ENCODE measurements at regions not wholly inside any gene's neighbourhood (a gene's known extent, or its start where the extent isn't known, plus 50 kb on each side); places are given as distances from the start of the nearest gene placed in this dataset.

GRCh38 chr2:129892773-129893172 is 86.7 kb upstream of the RAB6C start:
- Histone ChIP-seq H3K36me3 (replicated peaks; ENCODE audit: low read depth, low read length) (no peaks in the 10 kb centered on the region), H4K20me1 (ENCODE audit: insufficient read depth, low read length) (no peaks in the 10 kb centered on the region), H3K79me2 (ENCODE audit: low read length) (no peaks in the 10 kb centered on the region), H3K9ac (ENCODE audit: low read length) (no peak overlapping the region), H2AFZ (ENCODE audit: low read depth, low read length) (no peak overlapping the region), H3K27ac (ENCODE audit: low read length) (no peak overlapping the region), H3K27me3 (ENCODE audit: low read depth, low read length) (peaks cover 14% of the 10 kb centered on the region), H3K4me1 (ENCODE audit: low read length) (no peaks in the 10 kb centered on the region), H3K4me3 (ENCODE audit: low read length) (no peak overlapping the region), H3K4me2 (ENCODE audit: low read length) (no peak overlapping the region), H3K9me3 (ENCODE audit: insufficient read depth, low read length) (no peaks in the 10 kb centered on the region)
- TF ChIP-seq EZH2phosphoT487 (IDR thresholded peaks at IDR 0.05; ENCODE audit: low read depth): no peak
- no peak for TF ChIP-seq CTCF (IDR thresholded peaks at IDR 0.05; ENCODE audit: low read depth, low read length)

GRCh38 chr2:129893244-129893643 is 86.2 kb upstream of the RAB6C start:
- TF ChIP-seq EZH2phosphoT487 (IDR thresholded peaks at IDR 0.05; ENCODE audit: low read depth): no peak
- TF ChIP-seq CTCF (IDR thresholded peaks at IDR 0.05; ENCODE audit: low read depth, low read length): no peak
- no peaks in the 10 kb centered on the region for H4K20me1 ChIP-seq (ENCODE audit: insufficient read depth, low read length)
- H3K36me3 ChIP-seq (replicated peaks; ENCODE audit: low read depth, low read length): no peaks in the 10 kb centered on the region
- H2AFZ ChIP-seq (ENCODE audit: low read depth, low read length): no peak overlapping the region
- no peak overlapping the region for H3K27ac ChIP-seq (ENCODE audit: low read length)
- H3K4me3 ChIP-seq (ENCODE audit: low read length): no peak overlapping the region
- no peak overlapping the region for H3K4me2 ChIP-seq (ENCODE audit: low read length)
- no peaks in the 10 kb centered on the region for H3K4me1 ChIP-seq (ENCODE audit: low read length)
- no peak overlapping the region for H3K9ac ChIP-seq (ENCODE audit: low read length)
- no peaks in the 10 kb centered on the region for H3K79me2 ChIP-seq (ENCODE audit: low read length)
- H3K9me3 ChIP-seq (ENCODE audit: insufficient read depth, low read length): no peaks in the 10 kb centered on the region
- H3K27me3 ChIP-seq (ENCODE audit: low read depth, low read length): peaks cover 14% of the 10 kb centered on the region

- Histone ChIP-seq H3K9me3 (ENCODE audit: insufficient read depth, low read length) (no peaks in the 10 kb centered on the region), H3K79me2 (ENCODE audit: low read length) (no peaks in the 10 kb centered on the region), H3K9ac (ENCODE audit: low read length) (no peak overlapping the region), H3K36me3 (replicated peaks; ENCODE audit: low read depth, low read length) (no peaks in the 10 kb centered on the region), H3K4me2 (ENCODE audit: low read length) (no peak overlapping the region), H2AFZ (ENCODE audit: low read depth, low read length) (no peak overlapping the region), H3K4me3 (ENCODE audit: low read length) (no peak overlapping the region), H4K20me1 (ENCODE audit: insufficient read depth, low read length) (no peaks in the 10 kb centered on the region), H3K27me3 (ENCODE audit: low read depth, low read length) (peaks cover 4% of the 10 kb centered on the region; the same call in 1 of the 2 replicates), H3K4me1 (ENCODE audit: low read length) (no peaks in the 10 kb centered on the region), H3K27ac (ENCODE audit: low read length) (no peak overlapping the region)
- TF ChIP-seq EZH2phosphoT487 (IDR thresholded peaks at IDR 0.05; ENCODE audit: low read depth) (no peak), CTCF (IDR thresholded peaks at IDR 0.05; ENCODE audit: low read depth, low read length) (no peak)
Observed at GRCh38 chr2:129894616-129895015, 84.8 kb upstream of the RAB6C start.

GRCh38 chr2:129895061-129895460 is 84.4 kb upstream of the RAB6C start:
- H3K9ac ChIP-seq (ENCODE audit: low read length): no peak overlapping the region
- no peaks in the 10 kb centered on the region for H3K79me2 ChIP-seq (ENCODE audit: low read length)
- H3K4me2 ChIP-seq (ENCODE audit: low read length): no peak overlapping the region
- H3K9me3 ChIP-seq (ENCODE audit: insufficient read depth, low read length): no peaks in the 10 kb centered on the region
- no peaks in the 10 kb centered on the region for H3K4me1 ChIP-seq (ENCODE audit: low read length)
- H2AFZ ChIP-seq (ENCODE audit: low read depth, low read length): no peak overlapping the region
- H3K4me3 ChIP-seq (ENCODE audit: low read length): no peak overlapping the region
- H4K20me1 ChIP-seq (ENCODE audit: insufficient read depth, low read length): no peaks in the 10 kb centered on the region
- TF ChIP-seq EZH2phosphoT487 (IDR thresholded peaks at IDR 0.05; ENCODE audit: low read depth): no peak
- no peak for TF ChIP-seq CTCF (IDR thresholded peaks at IDR 0.05; ENCODE audit: low read depth, low read length)
- H3K27ac ChIP-seq (ENCODE audit: low read length): no peak overlapping the region
- H3K27me3 ChIP-seq (ENCODE audit: low read depth, low read length): no peaks in the 10 kb centered on the region; the same call in 1 of the 2 replicates
- no peaks in the 10 kb centered on the region for H3K36me3 ChIP-seq (replicated peaks; ENCODE audit: low read depth, low read length)
